ENCODE measurements at regions not wholly inside any gene's neighbourhood (a gene's known extent, or its start where the extent isn't known, plus 50 kb on each side); places are given as distances from the start of the nearest gene placed in this dataset.

- H3K27me3 Mint-ChIP-seq (ENCODE audit: unreplicated experiment): peaks cover 3% of the 10 kb centered on the region
- no peak for TF ChIP-seq CTCF (IDR thresholded peaks at IDR 0.05; ENCODE audit: unreplicated experiment)
- H3K4me3 Mint-ChIP-seq (ENCODE audit: unreplicated experiment): no peak overlapping the region
- no peaks in the 10 kb centered on the region for H3K4me1 Mint-ChIP-seq (ENCODE audit: unreplicated experiment)
- DNase-seq (ENCODE audit: low spot score): no peak
- H3K36me3 Mint-ChIP-seq (ENCODE audit: low read depth, unreplicated experiment): no peaks in the 10 kb centered on the region
- no peaks in the 10 kb centered on the region for H3K9me3 Mint-ChIP-seq (ENCODE audit: unreplicated experiment)
- no peak overlapping the region for H3K27ac Mint-ChIP-seq (ENCODE audit: unreplicated experiment)
Measured at GRCh38 chr2:106609780-106610179, 122.6 kb downstream of the CD8B2 start.

- H3K9me3 Mint-ChIP-seq (ENCODE audit: unreplicated experiment): no peaks in the 10 kb centered on the region
- H3K4me1 Mint-ChIP-seq (ENCODE audit: unreplicated experiment): no peaks in the 10 kb centered on the region
- DNase-seq (ENCODE audit: low spot score): no peak
- peaks cover 3% of the 10 kb centered on the region for H3K27me3 Mint-ChIP-seq (ENCODE audit: unreplicated experiment)
- no peak for TF ChIP-seq CTCF (IDR thresholded peaks at IDR 0.05; ENCODE audit: unreplicated experiment)
- H3K36me3 Mint-ChIP-seq (ENCODE audit: low read depth, unreplicated experiment): no peaks in the 10 kb centered on the region
- H3K27ac Mint-ChIP-seq (ENCODE audit: unreplicated experiment): no peak overlapping the region
- H3K4me3 Mint-ChIP-seq (ENCODE audit: unreplicated experiment): no peak overlapping the region
Measured at GRCh38 chr2:106614511-106615291, 127.5 kb downstream of the CD8B2 start.

- H3K4me3 Mint-ChIP-seq (ENCODE audit: unreplicated experiment): no peak overlapping the region
- H3K27ac Mint-ChIP-seq (ENCODE audit: unreplicated experiment): no peak overlapping the region
- no peaks in the 10 kb centered on the region for H3K9me3 Mint-ChIP-seq (ENCODE audit: unreplicated experiment)
- peaks cover 3% of the 10 kb centered on the region for H3K4me1 Mint-ChIP-seq (ENCODE audit: unreplicated experiment)
- no peak for DNase-seq (ENCODE audit: low spot score)
- no peaks in the 10 kb centered on the region for H3K27me3 Mint-ChIP-seq (ENCODE audit: unreplicated experiment)
- TF ChIP-seq CTCF (IDR thresholded peaks at IDR 0.05; ENCODE audit: unreplicated experiment): no peak
- H3K36me3 Mint-ChIP-seq (ENCODE audit: low read depth, unreplicated experiment): no peaks in the 10 kb centered on the region
Measured at GRCh38 chr2:106618614-106619013, 131.4 kb downstream of the CD8B2 start.

GRCh38 chr2:106623456-106623855, 136.3 kb downstream of the CD8B2 start:
- no peak overlapping the region for H3K4me3 Mint-ChIP-seq (ENCODE audit: unreplicated experiment)
- H3K36me3 Mint-ChIP-seq (ENCODE audit: low read depth, unreplicated experiment): peaks cover 5% of the 10 kb centered on the region
- H3K27ac Mint-ChIP-seq (ENCODE audit: unreplicated experiment): no peak overlapping the region
- no peak for TF ChIP-seq CTCF (IDR thresholded peaks at IDR 0.05; ENCODE audit: unreplicated experiment)
- no peaks in the 10 kb centered on the region for H3K27me3 Mint-ChIP-seq (ENCODE audit: unreplicated experiment)
- DNase-seq (ENCODE audit: low spot score): no peak
- no peaks in the 10 kb centered on the region for H3K9me3 Mint-ChIP-seq (ENCODE audit: unreplicated experiment)
- peaks cover 3% of the 10 kb centered on the region for H3K4me1 Mint-ChIP-seq (ENCODE audit: unreplicated experiment)

- Mint-ChIP-seq H3K9me3 (ENCODE audit: unreplicated experiment) (peaks cover 4% of the 10 kb centered on the region), H3K4me3 (ENCODE audit: unreplicated experiment) (no peak overlapping the region), H3K27ac (ENCODE audit: unreplicated experiment) (no peak overlapping the region), H3K27me3 (ENCODE audit: unreplicated experiment) (no peaks in the 10 kb centered on the region), H3K36me3 (ENCODE audit: low read depth, unreplicated experiment) (peaks cover 9% of the 10 kb centered on the region), H3K4me1 (ENCODE audit: unreplicated experiment) (peaks cover 3% of the 10 kb centered on the region)
- no peak for TF ChIP-seq CTCF (IDR thresholded peaks at IDR 0.05; ENCODE audit: unreplicated experiment)
- no peak for DNase-seq (ENCODE audit: low spot score)
Measured at GRCh38 chr2:106624787-106625380, 137.7 kb downstream of the CD8B2 start.

All from endothelial cell (in vitro differentiated cells).